ENCODE measurements at regions not wholly inside any gene's neighbourhood (a gene's known extent, or its start where the extent isn't known, plus 50 kb on each side); places are given as distances from the start of the nearest gene placed in this dataset.

- no peak for TF ChIP-seq CTCF (IDR thresholded peaks at IDR 0.05)
- no peak for TF ChIP-seq EP300 (IDR thresholded peaks at IDR 0.05)
- TF ChIP-seq POLR2A (IDR thresholded peaks at IDR 0.05) = no peak
- no peak for TF ChIP-seq POLR2AphosphoS5 (IDR thresholded peaks at IDR 0.05)
Observed at GRCh38 chr2:12642859-12643258, 73.9 kb upstream of the TRIB2 start.

Measured in suprapubic skin (tissue), 4 donors.